ENCODE measurements at regions not wholly inside any gene's neighbourhood (a gene's known extent, or its start where the extent isn't known, plus 50 kb on each side); places are given as distances from the start of the nearest gene placed in this dataset.

DNA sequence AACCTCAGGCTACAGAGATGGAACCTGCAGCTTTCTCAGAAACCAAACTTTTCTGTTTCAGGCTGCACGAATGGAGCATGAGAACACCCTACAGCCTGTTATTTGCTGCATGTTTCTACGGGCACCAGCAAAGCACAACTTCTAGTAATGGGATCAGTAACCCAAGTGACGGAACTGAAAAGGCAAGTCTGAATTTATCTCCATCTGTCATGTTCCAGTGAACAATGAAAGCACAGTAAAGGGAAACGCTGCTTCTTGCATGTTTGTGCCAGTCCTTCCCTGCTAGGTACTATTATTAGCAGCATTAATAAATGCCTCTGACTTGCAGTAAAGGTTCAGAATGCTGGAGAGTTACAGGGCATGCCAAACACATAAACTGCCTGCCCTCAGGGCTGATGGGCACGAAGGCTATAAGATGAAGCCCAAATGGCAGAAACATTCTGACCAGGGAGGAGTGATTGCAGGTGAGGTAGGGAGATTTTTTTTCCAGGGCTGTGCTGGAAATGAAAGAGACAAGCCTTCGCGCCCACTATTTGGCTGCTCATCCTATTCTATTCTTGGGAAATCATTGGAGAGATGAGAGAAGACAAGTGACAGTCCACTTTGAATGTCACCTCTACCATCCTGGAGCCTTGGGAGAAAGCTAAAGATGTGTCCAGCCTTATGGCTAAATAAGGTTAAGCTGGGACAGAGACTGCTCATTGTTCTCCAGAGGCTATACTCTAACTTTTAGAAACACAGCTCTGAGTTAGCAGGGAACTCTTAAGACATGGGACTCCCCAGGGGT lies 100.4 kb upstream of the PLXNC1 start:
- no peaks in the 10 kb centered on the region for H3K9me3 Mint-ChIP-seq
- H3K27me3 Mint-ChIP-seq: peaks cover 2% of the 10 kb centered on the region
- H3K4me3 Mint-ChIP-seq: no peak overlapping the region
- H3K4me1 Mint-ChIP-seq (ENCODE audit: low read depth): peaks cover 5% of the 10 kb centered on the region
- no peaks in the 10 kb centered on the region for H3K36me3 Mint-ChIP-seq (ENCODE audit: low read depth)
- no peak overlapping the region for H3K27ac Mint-ChIP-seq
- intact Hi-C loops (cut with micrococcal nuclease): no loop called here

DNA sequence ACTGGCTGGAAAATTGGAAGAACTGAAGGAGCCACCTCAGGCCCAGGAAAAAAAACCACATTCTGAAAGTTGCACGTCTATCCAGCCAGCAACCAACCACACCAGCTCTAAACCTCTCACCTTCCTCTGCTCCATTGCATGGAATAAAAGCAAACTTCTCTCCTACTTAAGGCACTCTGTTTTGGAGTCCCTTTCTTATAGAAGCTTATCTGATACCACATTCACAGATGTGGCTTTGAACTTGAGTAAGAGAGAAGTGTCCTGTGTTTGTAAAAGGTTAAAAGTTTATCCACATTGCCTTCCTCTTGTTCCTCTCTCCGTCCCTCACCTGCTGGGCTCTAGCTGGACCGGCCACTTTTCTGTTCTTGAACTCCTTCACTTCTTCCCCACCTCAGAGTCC lies 99.6 kb upstream of the PLXNC1 start:
- Mint-ChIP-seq H3K27me3 (peaks cover 2% of the 10 kb centered on the region), H3K27ac (no peak overlapping the region), H3K4me1 (ENCODE audit: low read depth) (peaks cover 5% of the 10 kb centered on the region), H3K9me3 (no peaks in the 10 kb centered on the region), H3K4me3 (no peak overlapping the region), H3K36me3 (ENCODE audit: low read depth) (no peaks in the 10 kb centered on the region)
- intact Hi-C loops (cut with micrococcal nuclease): no loop called here

DNA sequence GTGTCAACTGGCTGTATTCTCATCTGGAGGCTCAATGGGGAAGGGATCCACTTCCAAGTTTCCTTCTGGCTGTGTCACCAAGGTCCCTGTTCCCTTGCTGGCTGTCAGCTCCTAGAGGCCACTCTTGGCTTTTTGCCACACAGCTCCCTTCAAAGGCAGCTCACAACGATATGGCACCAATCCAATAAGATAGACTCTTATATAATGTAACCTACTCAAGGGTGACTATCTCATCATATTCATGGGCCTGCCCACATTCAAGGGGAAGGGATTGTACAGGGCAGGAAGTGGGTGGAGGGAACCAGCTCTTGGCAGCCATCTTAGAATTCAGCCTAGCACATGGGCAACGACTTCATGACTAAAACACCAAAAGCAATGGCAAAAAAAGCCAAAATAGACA lies 98.7 kb upstream of the PLXNC1 start:
- Mint-ChIP-seq H3K4me1 (ENCODE audit: low read depth) (peaks cover 5% of the 10 kb centered on the region), H3K36me3 (ENCODE audit: low read depth) (no peaks in the 10 kb centered on the region), H3K27me3 (peaks cover 2% of the 10 kb centered on the region), H3K27ac (no peak overlapping the region), H3K4me3 (no peak overlapping the region), H3K9me3 (no peaks in the 10 kb centered on the region)
- intact Hi-C loops (cut with micrococcal nuclease): no loop called here

DNA sequence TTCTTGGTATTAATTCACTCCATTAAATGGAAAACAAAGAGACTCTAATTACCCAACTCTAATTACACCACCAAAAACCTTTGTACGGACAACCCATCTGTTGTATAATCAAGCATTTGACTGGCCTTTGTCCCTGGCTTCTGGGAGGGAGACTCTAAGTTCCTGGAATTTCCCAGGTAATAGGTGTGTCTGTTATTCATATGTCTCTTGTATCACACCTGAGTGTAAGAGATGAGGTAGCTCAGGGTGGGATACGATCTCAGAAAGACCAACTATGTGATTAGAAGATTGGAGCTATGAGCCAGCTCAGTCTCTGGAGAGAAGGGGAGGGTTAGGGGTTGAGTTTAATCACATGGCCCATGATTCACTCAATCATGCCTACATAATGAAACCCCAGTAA lies 94.7 kb upstream of the PLXNC1 start:
- H3K4me1 Mint-ChIP-seq (ENCODE audit: low read depth): no peaks in the 10 kb centered on the region
- no peak overlapping the region for H3K27ac Mint-ChIP-seq
- H3K36me3 Mint-ChIP-seq (ENCODE audit: low read depth): no peaks in the 10 kb centered on the region
- H3K27me3 Mint-ChIP-seq: peaks cover 2% of the 10 kb centered on the region
- no peak overlapping the region for H3K4me3 Mint-ChIP-seq
- no peaks in the 10 kb centered on the region for H3K9me3 Mint-ChIP-seq
- intact Hi-C loops (cut with micrococcal nuclease): no loop called here

DNA sequence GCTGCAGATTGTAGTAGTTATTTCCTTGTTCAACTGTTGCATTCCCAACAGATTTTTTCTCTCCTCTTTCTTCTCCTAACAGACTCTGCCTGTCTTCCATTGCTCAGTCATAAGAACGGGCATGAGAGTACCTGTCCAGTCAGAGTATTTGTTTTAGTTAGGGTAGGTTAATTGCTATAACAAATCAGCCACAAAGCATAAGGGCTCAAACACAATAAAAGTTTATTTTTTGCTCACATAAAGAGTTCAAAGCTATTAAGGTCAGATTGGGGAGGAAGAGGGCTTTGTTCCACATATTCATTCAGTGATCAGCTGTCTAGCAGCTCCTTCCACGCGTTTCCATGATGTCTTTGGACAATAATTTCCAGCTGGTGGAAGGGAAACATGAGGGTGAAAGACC lies 92.8 kb upstream of the PLXNC1 start:
- intact Hi-C loops (cut with micrococcal nuclease): no loop called here
- H3K9me3 Mint-ChIP-seq: no peaks in the 10 kb centered on the region
- no peak overlapping the region for H3K4me3 Mint-ChIP-seq
- no peak overlapping the region for H3K27ac Mint-ChIP-seq
- H3K4me1 Mint-ChIP-seq (ENCODE audit: low read depth): peaks cover 7% of the 10 kb centered on the region
- H3K36me3 Mint-ChIP-seq (ENCODE audit: low read depth): no peaks in the 10 kb centered on the region
- no peaks in the 10 kb centered on the region for H3K27me3 Mint-ChIP-seq

DNA sequence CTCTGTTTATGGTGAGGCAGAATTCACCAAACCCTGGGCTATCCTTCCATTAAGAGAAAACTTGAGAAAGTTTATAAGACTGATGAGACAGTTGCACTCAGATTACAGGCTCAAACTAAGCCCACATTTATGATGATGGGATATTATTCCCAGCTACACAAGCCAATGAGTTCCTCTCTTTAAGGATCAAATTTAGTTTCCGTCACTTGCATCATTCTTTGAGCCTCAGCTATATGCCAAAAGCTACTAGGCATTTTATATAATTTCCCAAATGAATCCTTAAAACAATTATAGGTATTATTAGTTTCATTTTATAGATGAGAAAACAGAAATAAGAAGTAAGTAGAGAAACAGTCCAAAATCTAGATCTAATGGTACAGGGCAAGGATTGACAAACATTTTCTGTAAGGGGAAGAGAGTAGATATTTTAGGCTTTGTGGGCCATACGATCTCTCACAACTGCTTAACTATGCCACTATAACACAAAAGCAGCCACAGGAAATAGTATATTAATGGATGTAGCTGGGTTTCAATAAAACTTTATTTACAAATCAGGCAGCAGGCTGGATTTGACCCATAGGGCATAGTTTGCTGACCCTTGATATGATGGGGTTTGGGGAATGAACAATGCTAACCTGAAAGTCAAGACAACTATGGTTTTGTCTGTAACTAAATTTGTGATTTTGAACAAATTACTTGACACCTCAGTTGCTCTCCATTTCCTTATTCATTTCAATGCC lies 91.8 kb upstream of the PLXNC1 start:
- no peak overlapping the region for H3K27ac Mint-ChIP-seq
- intact Hi-C loops (cut with micrococcal nuclease): no loop called here
- H3K4me1 Mint-ChIP-seq (ENCODE audit: low read depth): peaks cover 9% of the 10 kb centered on the region
- H3K9me3 Mint-ChIP-seq: peaks cover 9% of the 10 kb centered on the region
- H3K27me3 Mint-ChIP-seq: no peaks in the 10 kb centered on the region
- no peak overlapping the region for H3K4me3 Mint-ChIP-seq
- H3K36me3 Mint-ChIP-seq (ENCODE audit: low read depth): no peaks in the 10 kb centered on the region

DNA sequence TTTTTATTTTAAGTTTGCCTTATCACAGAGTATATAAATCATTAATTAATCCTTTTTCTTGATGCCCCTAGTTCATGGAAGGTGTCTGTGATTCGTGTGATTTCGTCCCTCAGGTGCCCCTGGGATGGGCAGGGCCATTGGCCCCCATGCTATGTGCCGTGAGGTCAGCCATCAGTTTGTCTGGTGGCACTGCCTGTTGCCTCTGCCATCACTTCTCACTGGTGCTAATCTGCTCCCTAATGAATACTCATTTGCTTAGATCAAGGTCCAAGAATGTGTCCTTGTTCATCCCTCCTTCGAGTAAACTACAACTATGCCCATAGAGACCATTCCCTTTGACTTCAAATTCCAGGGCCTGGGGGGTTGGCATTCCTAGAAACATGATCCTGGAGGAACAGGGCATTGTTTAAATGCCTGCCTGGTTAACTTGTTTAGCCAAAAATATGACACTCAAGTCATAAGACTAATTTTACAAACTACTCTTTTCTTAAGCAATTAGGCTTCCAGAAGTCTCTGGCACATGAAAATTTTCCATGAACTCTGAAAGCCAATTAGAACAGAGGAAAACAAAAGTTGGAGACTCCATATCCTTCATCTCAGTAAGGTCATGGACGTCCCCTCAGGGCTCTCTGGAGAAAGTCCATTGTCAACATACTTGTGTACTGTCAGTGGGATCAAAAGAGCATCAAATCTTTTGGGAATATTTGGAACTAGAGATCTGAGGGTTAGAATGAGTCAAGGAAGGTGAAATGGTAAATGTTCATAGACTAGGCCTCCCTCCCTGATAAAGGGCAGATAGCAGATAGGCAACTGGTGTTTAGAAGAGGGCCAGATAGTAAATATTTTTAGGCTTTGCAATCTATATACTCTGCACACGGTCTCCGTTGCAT lies 90.9 kb upstream of the PLXNC1 start:
- Mint-ChIP-seq H3K4me3 (no peak overlapping the region), H3K27me3 (no peaks in the 10 kb centered on the region), H3K36me3 (ENCODE audit: low read depth) (no peaks in the 10 kb centered on the region), H3K9me3 (peaks cover 9% of the 10 kb centered on the region), H3K4me1 (ENCODE audit: low read depth) (peaks cover 18% of the 10 kb centered on the region), H3K27ac (no peak overlapping the region)
- intact Hi-C loops (cut with micrococcal nuclease): no loop called here

DNA sequence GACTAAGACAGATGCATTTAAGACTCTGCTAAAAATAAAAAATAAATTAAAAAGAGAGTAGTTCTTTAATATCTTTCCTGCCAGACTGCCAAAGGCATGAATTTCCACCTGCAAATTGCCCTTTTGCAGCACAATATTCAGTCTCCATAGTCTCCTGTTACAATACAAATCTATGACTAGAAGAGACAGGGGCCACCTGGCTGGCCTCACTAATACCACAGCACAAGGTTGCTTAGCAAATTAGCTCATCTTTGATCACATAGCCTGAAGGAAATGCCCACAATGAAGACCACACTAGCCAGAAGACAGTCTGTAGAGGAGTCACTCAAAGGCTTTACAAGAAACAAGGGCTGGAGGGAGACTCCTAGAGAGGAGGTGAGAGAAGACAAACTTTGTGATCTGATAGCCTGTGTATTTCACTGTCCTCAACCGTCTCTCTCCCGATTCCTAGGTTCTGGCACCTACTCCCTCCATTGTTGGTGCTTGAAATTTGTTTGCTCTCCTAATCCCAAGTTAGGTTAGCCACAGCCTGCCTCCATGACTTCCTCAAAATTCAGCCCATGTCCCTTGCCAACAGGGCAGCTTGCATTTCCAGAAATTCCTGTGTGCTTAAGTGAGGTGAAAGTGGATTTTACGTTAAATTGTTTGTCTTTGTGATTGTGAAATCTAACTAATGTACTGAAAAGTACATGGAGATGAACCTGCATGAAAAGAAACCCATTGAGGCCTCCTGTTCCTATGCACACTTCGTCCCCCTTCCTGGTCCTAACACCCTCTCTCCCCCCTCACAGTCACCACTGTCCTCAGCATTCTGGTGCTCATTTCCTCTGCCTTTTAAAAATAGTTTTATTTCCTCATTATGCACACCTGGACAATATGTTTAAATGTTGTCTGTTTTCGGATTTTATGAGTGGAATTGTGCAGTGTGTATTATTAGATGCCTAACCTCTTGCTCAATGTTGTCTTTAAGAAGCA lies 88.7 kb upstream of the PLXNC1 start:
- intact Hi-C loops (cut with micrococcal nuclease): no loop called here
- H3K9me3 Mint-ChIP-seq: peaks cover 16% of the 10 kb centered on the region
- no peak overlapping the region for H3K27ac Mint-ChIP-seq

DNA sequence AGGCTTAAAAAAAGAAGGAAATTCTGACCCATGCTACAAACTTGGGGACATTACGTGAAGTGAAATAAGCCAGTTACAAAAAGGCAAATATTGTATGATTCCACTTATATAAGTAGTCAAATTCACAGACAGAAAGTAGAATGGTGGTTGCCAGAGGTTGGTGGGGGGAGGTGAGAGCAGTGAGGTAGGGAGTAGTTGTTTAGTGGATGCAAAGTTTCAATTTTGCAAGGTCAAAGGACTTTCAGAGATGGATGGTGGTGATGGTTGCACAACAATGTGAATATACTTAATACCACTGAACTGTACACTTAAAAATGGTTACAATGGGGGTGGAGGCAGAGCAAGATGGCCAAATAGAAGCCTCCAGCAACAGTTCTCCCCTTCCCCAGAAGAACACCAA lies 86.2 kb upstream of the PLXNC1 start:
- H3K9me3 Mint-ChIP-seq: peaks cover 16% of the 10 kb centered on the region
- peaks cover 2% of the 10 kb centered on the region for H3K27me3 Mint-ChIP-seq
- intact Hi-C loops (cut with micrococcal nuclease): no loop called here
- H3K4me1 Mint-ChIP-seq (ENCODE audit: low read depth): peaks cover 18% of the 10 kb centered on the region
- no peak overlapping the region for H3K27ac Mint-ChIP-seq
- H3K36me3 Mint-ChIP-seq (ENCODE audit: low read depth): no peaks in the 10 kb centered on the region
- no peak overlapping the region for H3K4me3 Mint-ChIP-seq

More for the DNA sequence above, 88.7 kb upstream of the PLXNC1 start:
- Mint-ChIP-seq H3K36me3 (ENCODE audit: low read depth) (no peaks in the 10 kb centered on the region), H3K4me1 (ENCODE audit: low read depth) (peaks cover 18% of the 10 kb centered on the region), H3K4me3 (no peak overlapping the region), H3K27me3 (no peaks in the 10 kb centered on the region)

DNA sequence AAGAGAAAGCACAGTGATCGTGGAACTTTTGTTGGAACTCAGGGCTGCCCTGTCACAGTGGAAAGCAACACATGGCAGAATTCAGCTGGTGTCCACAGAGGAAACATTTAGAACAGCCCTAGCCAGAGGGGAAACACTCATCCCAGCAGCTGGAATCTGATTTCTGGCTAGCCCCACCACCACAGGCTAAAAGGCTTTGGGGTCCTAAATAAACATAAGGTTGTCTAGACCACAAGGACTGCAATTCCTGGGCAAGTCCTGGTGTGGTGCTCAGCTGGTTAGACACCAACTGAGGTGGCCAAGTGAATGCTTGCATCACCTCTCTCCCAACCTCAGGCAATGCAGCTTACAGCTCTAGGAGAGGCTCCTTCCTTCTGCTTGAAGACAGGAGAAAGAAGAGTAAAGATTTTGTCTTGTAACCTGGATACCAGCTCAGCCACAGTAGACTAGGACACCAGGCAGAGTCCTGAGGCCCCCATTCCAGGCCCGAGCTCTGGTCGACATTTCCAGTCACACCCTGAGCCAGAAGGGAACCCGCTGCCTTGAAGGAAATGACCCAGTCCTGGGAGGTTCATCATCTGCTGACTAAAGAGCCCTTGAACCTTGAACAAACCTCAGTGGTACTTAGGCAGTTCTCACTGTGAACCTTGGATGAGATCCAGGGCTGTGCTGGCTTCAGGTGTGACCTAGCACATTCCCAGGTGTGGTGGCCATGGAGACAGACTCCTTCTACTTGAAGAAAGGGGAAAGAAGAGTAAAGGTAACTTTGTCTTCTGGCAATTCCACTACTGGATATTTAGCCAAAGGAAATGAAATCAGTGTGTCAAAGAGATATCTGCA lies 85.4 kb upstream of the PLXNC1 start:
- no peak overlapping the region for H3K4me3 Mint-ChIP-seq
- peaks cover 18% of the 10 kb centered on the region for H3K4me1 Mint-ChIP-seq (ENCODE audit: low read depth)
- H3K27me3 Mint-ChIP-seq: peaks cover 2% of the 10 kb centered on the region
- no peaks in the 10 kb centered on the region for H3K36me3 Mint-ChIP-seq (ENCODE audit: low read depth)
- peaks cover 16% of the 10 kb centered on the region for H3K9me3 Mint-ChIP-seq
- intact Hi-C loops (cut with micrococcal nuclease): no loop called here
- H3K27ac Mint-ChIP-seq: no peak overlapping the region

DNA sequence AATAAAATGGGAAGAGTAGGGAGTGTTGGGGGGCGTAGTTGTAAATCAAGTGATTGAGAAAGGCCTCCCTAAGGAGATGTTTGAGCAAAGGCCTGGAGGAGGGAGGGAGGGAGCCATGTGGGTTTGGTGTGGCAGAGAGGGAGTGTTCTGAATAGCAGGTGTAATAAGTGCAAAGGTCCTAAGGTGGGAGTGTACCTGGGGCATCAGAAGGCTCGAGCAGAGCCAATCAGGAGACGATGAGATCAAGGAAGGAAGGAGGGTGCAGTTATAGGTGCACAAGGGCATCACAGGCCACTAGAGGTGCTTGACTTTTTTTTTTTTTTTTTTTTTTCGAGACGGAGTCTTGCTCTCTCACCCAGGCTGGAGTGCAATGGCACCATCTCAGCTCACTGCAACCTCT lies 77.9 kb upstream of the PLXNC1 start:
- Mint-ChIP-seq H3K36me3 (ENCODE audit: low read depth) (no peaks in the 10 kb centered on the region), H3K27me3 (peaks cover 7% of the 10 kb centered on the region), H3K4me1 (ENCODE audit: low read depth) (peaks cover 6% of the 10 kb centered on the region), H3K4me3 (no peak overlapping the region), H3K9me3 (no peaks in the 10 kb centered on the region), H3K27ac (no peak overlapping the region)
- intact Hi-C loops (cut with micrococcal nuclease): loop anchor here (10.0 kb wide), 1 partner anchor 506 kb away; no protein-coding TSS in a partner anchor

DNA sequence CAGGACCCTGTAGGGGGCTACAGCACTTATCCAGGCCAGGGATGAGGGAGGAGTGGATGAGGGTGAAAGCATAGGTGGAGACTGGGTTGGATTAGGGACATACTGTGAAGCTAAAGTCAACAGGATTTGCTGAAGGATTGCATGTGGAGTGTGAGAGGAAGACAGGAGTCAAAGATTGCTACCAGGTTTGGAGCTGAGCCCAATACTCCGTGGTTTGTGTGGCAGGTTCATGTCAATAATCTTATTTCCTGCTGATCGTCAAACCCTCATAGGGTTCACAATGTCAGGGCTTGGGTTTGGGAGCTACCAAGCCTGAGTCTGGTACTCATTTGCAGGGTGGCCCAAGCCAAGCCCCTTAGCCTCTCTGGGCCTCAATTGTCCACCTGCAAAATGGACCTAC lies 77.1 kb upstream of the PLXNC1 start:
- H3K4me1 Mint-ChIP-seq (ENCODE audit: low read depth): peaks cover 6% of the 10 kb centered on the region
- H3K27me3 Mint-ChIP-seq: peaks cover 7% of the 10 kb centered on the region
- no peaks in the 10 kb centered on the region for H3K9me3 Mint-ChIP-seq
- intact Hi-C loops (cut with micrococcal nuclease): loop anchor here (10.0 kb wide), 1 partner anchor 506 kb away; no protein-coding TSS in a partner anchor
- H3K36me3 Mint-ChIP-seq (ENCODE audit: low read depth): no peaks in the 10 kb centered on the region
- H3K27ac Mint-ChIP-seq: no peak overlapping the region
- no peak overlapping the region for H3K4me3 Mint-ChIP-seq
